NOMO-1 treated with DMSO at 0.1 percent for 48 hours (cell line): ENCODE measurements at regions not wholly inside any gene's neighbourhood (a gene's known extent, or its start where the extent isn't known, plus 50 kb on each side); places are given as distances from the start of the nearest gene placed in this dataset.

ENCODE experiments used
- DNase-seq: peaks from one replicate; lab custom pipeline; 2025; ENCODE audit not compliant: unreplicated experiment; lab: John Stamatoyannopoulos, UW

GRCh38 chr5:77948476-77948875 lies 172.3 kb upstream of the TBCA start:
- DNase-seq = no peak

GRCh38 chr5:77947041-77947428 lies 170.9 kb upstream of the TBCA start:
- no peak for DNase-seq

GRCh38 chr5:77946381-77947040 lies 170.4 kb upstream of the TBCA start:
- DNase-seq = no peak

- no peak for DNase-seq
Observed at GRCh38 chr5:77945874-77946273, 169.7 kb upstream of the TBCA start.

- no peak for DNase-seq
Observed at GRCh38 chr5:77944757-77945340, 168.7 kb upstream of the TBCA start.

- DNase-seq = no peak
Observed at GRCh38 chr5:77943851-77944250, 167.7 kb upstream of the TBCA start.

GRCh38 chr5:77942578-77943239 lies 166.6 kb upstream of the TBCA start:
- DNase-seq = no peak

- peak; percentile 76 for DNase-seq
Observed at GRCh38 chr5:77937015-77937908, 161.1 kb upstream of the TBCA start.

GRCh38 chr5:77936365-77936693 lies 160.2 kb upstream of the TBCA start:
- no peak for DNase-seq

- peak; percentile 94 for DNase-seq
Observed at GRCh38 chr5:77935506-77936364, 159.6 kb upstream of the TBCA start.

GRCh38 chr5:77928776-77929300 lies 152.7 kb upstream of the TBCA start:
- DNase-seq = peak; percentile 71

- no peak for DNase-seq
Observed at GRCh38 chr5:77926337-77926736, 150.2 kb upstream of the TBCA start.

- DNase-seq = no peak
Observed at GRCh38 chr5:77925503-77925902, 149.4 kb upstream of the TBCA start.

- DNase-seq = no peak
Observed at GRCh38 chr5:77924081-77924480, 147.9 kb upstream of the TBCA start.

- no peak for DNase-seq
Observed at GRCh38 chr5:77923666-77924065, 147.5 kb upstream of the TBCA start.

- DNase-seq = no peak
Observed at GRCh38 chr5:77921094-77921768, 145.1 kb upstream of the TBCA start.

GRCh38 chr5:77920359-77921058 lies 144.4 kb upstream of the TBCA start:
- DNase-seq = peak; percentile 43

GRCh38 chr5:77915346-77915745 lies 139.2 kb upstream of the TBCA start:
- no peak for DNase-seq

GRCh38 chr5:77912721-77913120 lies 136.6 kb upstream of the TBCA start:
- DNase-seq = no peak
